Stimulated activated CD4-positive, alpha-beta T cell treated with anti-CD3 and anti-CD28 coated beads, Interleukin-1b, Interleukin-23, amount 100 ng/mL, for 48 hours (primary cell): ENCODE measurements at regions not wholly inside any gene's neighbourhood (a gene's known extent, or its start where the extent isn't known, plus 50 kb on each side); places are given as distances from the start of the nearest gene placed in this dataset.

Source experiments
- DNase-seq: peaks from one replicate; pipeline ENCODE4 v3.0.0-alpha.2; 2020

- DNase-seq = no peak
Measured at GRCh38 chr11:37695283-37695682, 1097.2 kb upstream of the RAG2 start.

- no peak for DNase-seq
Measured at GRCh38 chr11:37689951-37690350, 1091.9 kb upstream of the RAG2 start.

GRCh38 chr11:37688456-37688855 lies 1090.4 kb upstream of the RAG2 start:
- DNase-seq = no peak

- no peak for DNase-seq
Measured at GRCh38 chr11:37687130-37687529, 1089.1 kb upstream of the RAG2 start.

GRCh38 chr11:37671321-37671720 lies 1073.3 kb upstream of the RAG2 start:
- DNase-seq = no peak

- DNase-seq = no peak
Measured at GRCh38 chr11:37666960-37667359, 1068.9 kb upstream of the RAG2 start.

- DNase-seq = no peak
Measured at GRCh38 chr11:37657645-37658044, 1059.6 kb upstream of the RAG2 start.

GRCh38 chr11:37647767-37648166 lies 1049.7 kb upstream of the RAG2 start:
- DNase-seq = no peak

GRCh38 chr11:37643968-37644367 lies 1045.9 kb upstream of the RAG2 start:
- DNase-seq = no peak

- DNase-seq = no peak
Measured at GRCh38 chr11:37642296-37642695, 1044.3 kb upstream of the RAG2 start.

GRCh38 chr11:37632748-37633147 lies 1034.7 kb upstream of the RAG2 start:
- DNase-seq = no peak

- DNase-seq = no peak
Measured at GRCh38 chr11:37630866-37631265, 1032.8 kb upstream of the RAG2 start.

GRCh38 chr11:37623778-37624177 lies 1025.7 kb upstream of the RAG2 start:
- DNase-seq = no peak

GRCh38 chr11:37621662-37622061 lies 1023.6 kb upstream of the RAG2 start:
- DNase-seq = no peak

- DNase-seq = no peak
Measured at GRCh38 chr11:37616291-37616690, 1018.3 kb upstream of the RAG2 start.

- no peak for DNase-seq
Measured at GRCh38 chr11:37613031-37613430, 1015.0 kb upstream of the RAG2 start.

GRCh38 chr11:37612146-37612545 lies 1014.1 kb upstream of the RAG2 start:
- DNase-seq = no peak

GRCh38 chr11:37605229-37605628 lies 1007.2 kb upstream of the RAG2 start:
- DNase-seq = no peak

- DNase-seq = no peak
Measured at GRCh38 chr11:37598381-37598780, 1000.3 kb upstream of the RAG2 start.

- DNase-seq = no peak
Measured at GRCh38 chr11:37597776-37598175, 999.7 kb upstream of the RAG2 start.

- no peak for DNase-seq
Measured at GRCh38 chr11:37595845-37596244, 997.8 kb upstream of the RAG2 start.

- DNase-seq = no peak
Measured at GRCh38 chr11:37574361-37574760, 976.3 kb upstream of the RAG2 start.

GRCh38 chr11:37572491-37573171 lies 974.6 kb upstream of the RAG2 start:
- no peak for DNase-seq

- DNase-seq = no peak
Measured at GRCh38 chr11:37571246-37571645, 973.2 kb upstream of the RAG2 start.

GRCh38 chr11:37560991-37561390 lies 963.0 kb upstream of the RAG2 start:
- DNase-seq = no peak

GRCh38 chr11:37560346-37560745 lies 962.3 kb upstream of the RAG2 start:
- no peak for DNase-seq
